Naive thymus-derived CD4-positive, alpha-beta T cell (primary cell): ENCODE measurements at regions not wholly inside any gene's neighbourhood (a gene's known extent, or its start where the extent isn't known, plus 50 kb on each side); places are given as distances from the start of the nearest gene placed in this dataset.

Source experiments
- ATAC-seq: fragments of 150-1000 bp; cut with Tn5 transposase; 2 replicates; pipeline ENCODE4 v1.10.0; 2021; ENCODE audit warnings: mild to moderate bottlenecking, moderate library complexity
- CTCF ChIA-PET: fragments of 350-600 bp; sonication (Branson Sonifier 250); formaldehyde crosslinking; loops from one replicate; lab custom pipeline; 2021; ENCODE audit warnings: antibody characterized with exemption; lab: Charles Lee
- POLR2A ChIA-PET: fragments of 350-600 bp; sonication (Branson Sonifier 250); formaldehyde crosslinking; loops from one replicate; lab custom pipeline; 2021; ENCODE audit warnings: antibody characterized with exemption, inconsistent platforms; lab: Charles Lee
- DNase-seq, 9 donors: peaks; one replicate each; pipeline versions ENCODE4 v3.0.0 to v3.0.0-alpha.2; 2020 to 2022; ENCODE audit warnings: mixed read lengths in 1 of 9
- H3K27ac ChIP-seq: one replicate; pipeline ENCODE4 v1.7.0; 2013; ENCODE audit warnings: mild to moderate bottlenecking, low read depth, low read length, moderate library complexity
- H3K27me3 ChIP-seq, 2 donors: one replicate each; pipeline ENCODE4 v1.7.0; 2013; ENCODE audit warnings: low read length in 2 of 2, mild to moderate bottlenecking in 2 of 2, moderate library complexity in 2 of 2; ENCODE audit not compliant: control insufficient read depth in 2 of 2, insufficient read depth in 2 of 2
- H3K36me3 ChIP-seq, 3 experiments: 1 replicate in 2 of 3; 2 replicates in 1 of 3; pipeline ENCODE4 v1.7.0; 2013; ENCODE audit warnings: low read length in 3 of 3, mild to moderate bottlenecking in 3 of 3, moderate library complexity in 1 of 3; ENCODE audit not compliant: insufficient read depth in 3 of 3, control insufficient read depth in 2 of 3
- H3K4me1 ChIP-seq, 2 donors: one replicate each; pipeline ENCODE4 v1.7.0; 2013; ENCODE audit warnings: low read length in 2 of 2, mild to moderate bottlenecking in 2 of 2, moderate library complexity in 1 of 2; ENCODE audit not compliant: control insufficient read depth in 2 of 2, insufficient read depth in 2 of 2
- H3K4me3 ChIP-seq: 2 replicates; pipeline ENCODE4 v1.7.0; 2013; ENCODE audit warnings: mild to moderate bottlenecking, low read length
- H3K9me3 ChIP-seq, 3 experiments: 1 replicate in 2 of 3; 2 replicates in 1 of 3; pipeline ENCODE4 v1.7.0; 2013; ENCODE audit warnings: low read length in 3 of 3; ENCODE audit not compliant: control insufficient read depth in 2 of 3
- H3K27ac Mint-ChIP-seq, 9 donors: one replicate each; pipeline ENCODE4 v1.8.0; 2020 to 2022; ENCODE audit warnings: mixed read lengths in 9 of 9, mild to moderate bottlenecking in 8 of 9, moderate library complexity in 5 of 9, inconsistent platforms in 2 of 9
- H3K27me3 Mint-ChIP-seq, 5 donors: one replicate each; pipeline ENCODE4 v1.8.0; 2021 to 2022; ENCODE audit warnings: mixed read lengths in 5 of 5, mild to moderate bottlenecking in 1 of 5
- H3K36me3 Mint-ChIP-seq, 5 donors: one replicate each; pipeline ENCODE4 v1.8.0; 2020 to 2022; ENCODE audit warnings: mixed read lengths in 5 of 5, mild to moderate bottlenecking in 3 of 5, inconsistent platforms in 1 of 5
- H3K4me1 Mint-ChIP-seq, 7 donors: one replicate each; pipeline ENCODE4 v1.8.0; 2020 to 2022; ENCODE audit warnings: mixed read lengths in 7 of 7, mild to moderate bottlenecking in 3 of 7, inconsistent platforms in 1 of 7
- H3K4me3 Mint-ChIP-seq, 10 donors: one replicate each; pipeline ENCODE4 v1.8.0; 2020 to 2022; ENCODE audit warnings: mild to moderate bottlenecking in 10 of 10, mixed read lengths in 10 of 10, moderate library complexity in 6 of 10, inconsistent platforms in 2 of 10
- H3K9me3 Mint-ChIP-seq, 11 donors: one replicate each; pipeline ENCODE4 v1.8.0; 2020 to 2022; ENCODE audit warnings: mixed read lengths in 11 of 11, mild to moderate bottlenecking in 4 of 11, inconsistent platforms in 1 of 11, moderate library complexity in 1 of 11
- intact Hi-C, 2 donors: fragments of 100-400 bp; cut with micrococcal nuclease; formaldehyde crosslinking; loops; one replicate each; pipeline ENCODE4 v1.15.1; 2023

- H3K4me3 ChIP-seq: no peak overlapping the region
Observed at GRCh38 chr18:76684265-76684664, 138.1 kb upstream of the ZNF236 start.

GRCh38 chr18:76679945-76680344 is 142.4 kb upstream of the ZNF236 start:
- ChIA-PET POLR2A (no interaction called here), CTCF (no interaction called here)
- Histone ChIP-seq H3K36me3 (no peaks in the 10 kb centered on the region), H3K27me3 (no peaks in the 10 kb centered on the region), H3K4me1 (no peaks in the 10 kb centered on the region), H3K27ac (no peak overlapping the region), H3K4me3 (no peak overlapping the region), H3K9me3 (no peaks in the 10 kb centered on the region)
- intact Hi-C loops: no loop called here
- no peak overlapping the region for H3K4me3 Mint-ChIP-seq
- DNase-seq: no peak
- H3K27ac Mint-ChIP-seq: no peak overlapping the region
- no peaks in the 10 kb centered on the region for H3K36me3 Mint-ChIP-seq
- H3K4me1 Mint-ChIP-seq: no peaks in the 10 kb centered on the region
- ATAC-seq: no peak
- peaks cover 0 to 20% (median 6%) of the 10 kb centered on the region in 5 donors for H3K27me3 Mint-ChIP-seq
- peaks cover 0 to 3% (median 0%) of the 10 kb centered on the region in 11 donors for H3K9me3 Mint-ChIP-seq

More at GRCh38 chr18:76684265-76684664, 138.1 kb upstream of the ZNF236 start:
- no peak overlapping the region for H3K4me3 Mint-ChIP-seq
- no peaks in the 10 kb centered on the region for H3K4me1 ChIP-seq
- no peak overlapping the region for H3K27ac Mint-ChIP-seq
- H3K9me3 Mint-ChIP-seq: no peaks in the 10 kb centered on the region
- H3K27me3 Mint-ChIP-seq: peaks cover 7 to 35% (median 16%) of the 10 kb centered on the region in 5 donors
- H3K4me1 Mint-ChIP-seq: peaks cover 0 to 10% (median 5%) of the 10 kb centered on the region in 7 donors
- DNase-seq (no peak), ATAC-seq (no peak)
- ChIA-PET POLR2A (no interaction called here), CTCF (no interaction called here)
- H3K36me3 ChIP-seq: no peaks in the 10 kb centered on the region
- H3K36me3 Mint-ChIP-seq: no peaks in the 10 kb centered on the region
- intact Hi-C loops: no loop called here
- H3K27ac ChIP-seq: no peak overlapping the region
- no peaks in the 10 kb centered on the region for H3K9me3 ChIP-seq
- H3K27me3 ChIP-seq: no peaks in the 10 kb centered on the region

GRCh38 chr18:76679259-76679658 is 143.1 kb upstream of the ZNF236 start:
- intact Hi-C loops: no loop called here
- Histone ChIP-seq H3K4me3 (no peak overlapping the region), H3K9me3 (no peaks in the 10 kb centered on the region), H3K36me3 (no peaks in the 10 kb centered on the region), H3K4me1 (no peaks in the 10 kb centered on the region), H3K27ac (no peak overlapping the region), H3K27me3 (no peaks in the 10 kb centered on the region)
- CTCF ChIA-PET: no interaction called here
- no peaks in the 10 kb centered on the region for H3K4me1 Mint-ChIP-seq
- no peak overlapping the region for H3K27ac Mint-ChIP-seq
- ATAC-seq: no peak
- no peak overlapping the region for H3K4me3 Mint-ChIP-seq
- peaks cover 0 to 18% (median 6%) of the 10 kb centered on the region in 5 donors for H3K27me3 Mint-ChIP-seq
- no peaks in the 10 kb centered on the region for H3K36me3 Mint-ChIP-seq
- no peak for DNase-seq
- POLR2A ChIA-PET: no interaction called here
- H3K9me3 Mint-ChIP-seq: peaks cover 0 to 3% (median 0%) of the 10 kb centered on the region in 11 donors

GRCh38 chr18:76678248-76678647 is 144.1 kb upstream of the ZNF236 start:
- POLR2A ChIA-PET: no interaction called here
- ATAC-seq (no peak), DNase-seq (no peak)
- no peaks in the 10 kb centered on the region for H3K36me3 ChIP-seq
- Mint-ChIP-seq H3K27me3 (peaks cover 0 to 18% (median 6%) of the 10 kb centered on the region in 5 donors), H3K36me3 (no peaks in the 10 kb centered on the region), H3K4me1 (no peaks in the 10 kb centered on the region), H3K4me3 (no peak overlapping the region), H3K9me3 (peaks cover 0 to 3% (median 0%) of the 10 kb centered on the region in 11 donors), H3K27ac (no peak overlapping the region)
- no peak overlapping the region for H3K4me3 ChIP-seq
- CTCF ChIA-PET: no interaction called here
- no peak overlapping the region for H3K27ac ChIP-seq
- intact Hi-C loops: no loop called here
- H3K4me1 ChIP-seq: no peaks in the 10 kb centered on the region
- H3K27me3 ChIP-seq: no peaks in the 10 kb centered on the region
- H3K9me3 ChIP-seq: no peaks in the 10 kb centered on the region

- no peak overlapping the region for H3K4me3 Mint-ChIP-seq
- Histone ChIP-seq H3K4me3 (no peak overlapping the region), H3K9me3 (no peaks in the 10 kb centered on the region), H3K36me3 (no peaks in the 10 kb centered on the region), H3K4me1 (no peaks in the 10 kb centered on the region), H3K27me3 (no peaks in the 10 kb centered on the region), H3K27ac (no peak overlapping the region)
- intact Hi-C loops: no loop called here
- H3K27me3 Mint-ChIP-seq: peaks cover 0 to 18% (median 4%) of the 10 kb centered on the region in 5 donors
- peaks cover 0 to 3% (median 0%) of the 10 kb centered on the region in 11 donors for H3K9me3 Mint-ChIP-seq
- no peak for ATAC-seq
- no peaks in the 10 kb centered on the region for H3K36me3 Mint-ChIP-seq
- no peak for DNase-seq
- POLR2A ChIA-PET: interaction anchor here (0.6 kb wide), 1 partner anchor 12 kb away, joined by 3 read pairs; no protein-coding TSS in a partner anchor
- CTCF ChIA-PET: no interaction called here
- H3K27ac Mint-ChIP-seq: no peak overlapping the region
- H3K4me1 Mint-ChIP-seq: no peaks in the 10 kb centered on the region
Observed at GRCh38 chr18:76674596-76674995, 147.8 kb upstream of the ZNF236 start.

- Mint-ChIP-seq H3K36me3 (no peaks in the 10 kb centered on the region), H3K27me3 (peaks cover 0 to 14% (median 2%) of the 10 kb centered on the region in 5 donors), H3K4me3 (no peak overlapping the region), H3K27ac (no peak overlapping the region), H3K4me1 (no peaks in the 10 kb centered on the region), H3K9me3 (peaks cover 0 to 3% (median 0%) of the 10 kb centered on the region in 11 donors)
- ATAC-seq (no peak), DNase-seq (no peak)
- intact Hi-C loops: no loop called here
- Histone ChIP-seq H3K27ac (no peak overlapping the region), H3K4me3 (no peak overlapping the region), H3K36me3 (no peaks in the 10 kb centered on the region), H3K9me3 (no peaks in the 10 kb centered on the region), H3K27me3 (no peaks in the 10 kb centered on the region), H3K4me1 (no peaks in the 10 kb centered on the region)
- ChIA-PET POLR2A (no interaction called here), CTCF (no interaction called here)
Observed at GRCh38 chr18:76673281-76674185, 148.8 kb upstream of the ZNF236 start.

- Mint-ChIP-seq H3K27ac (no peak overlapping the region), H3K27me3 (peaks cover 0 to 14% (median 2%) of the 10 kb centered on the region in 5 donors), H3K4me3 (no peak overlapping the region), H3K4me1 (no peaks in the 10 kb centered on the region), H3K36me3 (no peaks in the 10 kb centered on the region), H3K9me3 (peaks cover 0 to 3% (median 0%) of the 10 kb centered on the region in 11 donors)
- POLR2A ChIA-PET: no interaction called here
- intact Hi-C loops: no loop called here
- no peak overlapping the region for H3K27ac ChIP-seq
- no peak for ATAC-seq
- H3K27me3 ChIP-seq: no peaks in the 10 kb centered on the region
- no peaks in the 10 kb centered on the region for H3K36me3 ChIP-seq
- DNase-seq: no peak
- no peaks in the 10 kb centered on the region for H3K9me3 ChIP-seq
- CTCF ChIA-PET: no interaction called here
- H3K4me1 ChIP-seq: no peaks in the 10 kb centered on the region
- H3K4me3 ChIP-seq: no peak overlapping the region
Observed at GRCh38 chr18:76672627-76673026, 149.7 kb upstream of the ZNF236 start.
